SK-N-SH (cell line): ENCODE measurements at regions not wholly inside any gene's neighbourhood (a gene's known extent, or its start where the extent isn't known, plus 50 kb on each side); places are given as distances from the start of the nearest gene placed in this dataset.

Experiments
- CTCF ChIA-PET: fragments of 300-600, 350-600 bp; formaldehyde crosslinking; extraction: SDS; loops from one replicate; lab custom pipeline; 2021; lab: Yijun Ruan, JAX
- POLR2A ChIA-PET: fragments of 350-600 bp; sonication (Branson Sonifier 250); formaldehyde crosslinking; extraction: SDS; loops from one replicate; lab custom pipeline; 2020; ENCODE audit warnings: antibody characterized with exemption, inconsistent platforms; lab: Yijun Ruan, JAX
- DNase-seq: peaks from one replicate; pipeline ENCODE4 v3.0.0; 2012
- H2AFZ ChIP-seq: fragments of 200-600 bp; sonication (generic); 2 replicates; pipeline ENCODE4 v1.8.1; 2016; ENCODE audit warnings: antibody characterized with exemption, mild to moderate bottlenecking, low read depth
- H3F3A ChIP-seq: fragments of 200-600 bp; sonication (generic); replicated peaks from 2 replicates; pipeline ENCODE3; 2016; ENCODE audit warnings: antibody characterized with exemption, mild to moderate bottlenecking; ENCODE audit not compliant: insufficient read depth
- H3K27ac ChIP-seq, 2 experiments: fragments of 200-500 bp in 1 of 2; fragments of 200-600 bp in 1 of 2; sonication (Bioruptor generic) in 1 of 2; sonication (generic), shearing (Covaris generic) in 1 of 2; 2 replicates each; pipeline versions ENCODE4 v1.5.1 to v1.6.1; 2014 to 2016; ENCODE audit warnings: low read depth in 2 of 2, inconsistent platforms in 1 of 2, low read length in 1 of 2, mild to moderate bottlenecking in 1 of 2, mixed read lengths in 1 of 2
- H3K27me3 ChIP-seq: fragments of 200-600 bp; sonication (generic), shearing (Covaris generic); 2 replicates; pipeline ENCODE4 v1.6.1; 2016; ENCODE audit warnings: mixed run types; ENCODE audit not compliant: insufficient read depth
- H3K36me3 ChIP-seq, 2 experiments: fragments of 200-500 bp in 1 of 2; fragments of 200-600 bp in 1 of 2; sonication (Bioruptor generic) in 1 of 2; sonication (generic) in 1 of 2; replicated peaks in 1 of 2; 2 replicates each; pipeline versions ENCODE3 to v1.5.1; 2014 to 2016; ENCODE audit warnings: low read length in 1 of 2, mild to moderate bottlenecking in 1 of 2; ENCODE audit not compliant: insufficient read depth in 2 of 2, control insufficient read depth in 1 of 2
- H3K4me1 ChIP-seq, 2 experiments: fragments of 200-500 bp in 1 of 2; fragments of 200-600 bp in 1 of 2; sonication (Bioruptor generic) in 1 of 2; sonication (generic), shearing (Covaris generic) in 1 of 2; 2 replicates each; pipeline versions ENCODE4 v1.5.1 to v1.6.1; 2014 to 2016; ENCODE audit warnings: low read depth in 1 of 2, low read length in 1 of 2, mixed run types in 1 of 2; ENCODE audit not compliant: insufficient read depth in 2 of 2, control insufficient read depth in 1 of 2
- H3K4me2 ChIP-seq: fragments of 200-600 bp; sonication (generic), shearing (Covaris generic); 2 replicates; pipeline ENCODE4 v1.6.1; 2017; ENCODE audit warnings: mixed run types
- H3K4me3 ChIP-seq, 2 experiments: fragments of 200-500 bp in 1 of 2; fragments of 200-600 bp in 1 of 2; sonication (Bioruptor generic) in 1 of 2; sonication (generic), shearing (Covaris generic) in 1 of 2; 2 replicates each; pipeline versions ENCODE4 v1.5.1 to v1.8.1; 2014 to 2016; ENCODE audit warnings: low read depth in 2 of 2, inconsistent platforms in 1 of 2, low read length in 1 of 2, mild to moderate bottlenecking in 1 of 2, mixed read lengths in 1 of 2, moderate library complexity in 1 of 2
- H3K79me2 ChIP-seq: fragments of 200-600 bp; sonication (generic); 2 replicates; pipeline ENCODE4 v1.8.1; 2017; ENCODE audit warnings: mild to moderate bottlenecking; ENCODE audit not compliant: insufficient read depth
- H3K9ac ChIP-seq: fragments of 200-600 bp; sonication (generic); 2 replicates; pipeline ENCODE4 v1.6.1; 2017; ENCODE audit warnings: mixed run types
- H3K9me2 ChIP-seq: fragments of 200-600 bp; sonication (generic); 2 replicates; pipeline ENCODE4 v1.6.1; 2017; ENCODE audit warnings: mixed run types
- H3K9me3 ChIP-seq: fragments of 200-600 bp; sonication (generic); 2 replicates; pipeline ENCODE4 v1.6.1; 2017; ENCODE audit warnings: mixed run types, mild to moderate bottlenecking, moderate library complexity
- H4K20me1 ChIP-seq: fragments of 200-600 bp; sonication (generic); 2 replicates; pipeline ENCODE4 v1.6.1; 2017; ENCODE audit warnings: mild to moderate bottlenecking, mixed run types; ENCODE audit not compliant: insufficient read depth
- CTCF ChIP-seq: fragments of 200-600 bp; sonication (generic); IDR thresholded peaks from 2 replicates; pipeline ENCODE4 v1.6.1; 2017; ENCODE audit warnings: antibody characterized with exemption, mild to moderate bottlenecking, moderate library complexity
- ELF1 ChIP-seq: IDR thresholded peaks from 2 replicates; pipeline ENCODE4 v1.4.0; 2012
- FOSL2 ChIP-seq: IDR thresholded peaks from 2 replicates; pipeline ENCODE4 v1.4.0; 2012; ENCODE audit warnings: low read depth, mild to moderate bottlenecking, moderate library complexity, borderline replicate concordance
- FOXJ3 ChIP-seq: sonication (generic); formaldehyde crosslinking; IDR thresholded peaks from 2 replicates; pipeline ENCODE4 v1.5.1; 2020; ENCODE audit warnings: mild to moderate bottlenecking, missing genetic modification reagents
- FOXM1 ChIP-seq: IDR thresholded peaks from 2 replicates; pipeline ENCODE4 v1.4.0; 2012; ENCODE audit warnings: low read depth, mild to moderate bottlenecking
- GATA2 ChIP-seq: sonication (generic); formaldehyde crosslinking; IDR thresholded peaks from 2 replicates; pipeline ENCODE4 v1.5.0; 2020; ENCODE audit warnings: mild to moderate bottlenecking, missing genetic modification reagents
- IRF3 ChIP-seq: fragments of 150-350 bp; IDR thresholded peaks from 2 replicates; pipeline ENCODE4 v1.6.1; 2016; ENCODE audit warnings: mild to moderate bottlenecking, low read depth, low read length
- JUND ChIP-seq: IDR thresholded peaks from 2 replicates; pipeline ENCODE4 v1.4.0; 2012
- MEF2A ChIP-seq: IDR thresholded peaks from 2 replicates; pipeline ENCODE4 v1.4.0; 2012; ENCODE audit warnings: low read depth, borderline replicate concordance
- MXI1 ChIP-seq: IDR thresholded peaks from 2 replicates; pipeline ENCODE4 v1.6.1; 2012; ENCODE audit warnings: mild to moderate bottlenecking, low read depth, low read length, improper control_type of control experiment
- REST ChIP-seq: IDR thresholded peaks from 2 replicates; pipeline ENCODE4 v1.6.1; 2012; ENCODE audit warnings: mild to moderate bottlenecking, low read depth, low read length, moderate library complexity
- RFX5 ChIP-seq: IDR thresholded peaks from 2 replicates; pipeline ENCODE4 v1.6.1; 2012; ENCODE audit warnings: mild to moderate bottlenecking, improper control_type of control experiment, low read length
- TCF12 ChIP-seq: IDR thresholded peaks from 2 replicates; pipeline ENCODE4 v1.4.0; 2012
- USF2 ChIP-seq: fragments of 150-350 bp; IDR thresholded peaks from 2 replicates; pipeline ENCODE4 v1.6.1; 2017; ENCODE audit warnings: antibody characterized with exemption, low read length, low read depth, borderline replicate concordance
- YY1 ChIP-seq: IDR thresholded peaks from 2 replicates; pipeline ENCODE4 v1.4.0; 2012; ENCODE audit warnings: low read depth, mild to moderate bottlenecking
- WGBS: methylation state at CpG from one replicate; pipeline ENCODE4 v1.1.6; 2017; ENCODE audit warnings: low lambda C conversion rate; 5-methylcytosine and 5-hydroxymethylcytosine counted together

GRCh38 chr11:33952805-33953204 lies 60.9 kb upstream of the LMO2 start:
- WGBS, result 56% methylated on average over 5 of the region's 5 CpGs

GRCh38 chr11:33949252-33949913 lies 57.5 kb upstream of the LMO2 start:
- Histone ChIP-seq H3K79me2 (no peaks in the 10 kb centered on the region), H3F3A (no peaks in the 10 kb centered on the region), H3K4me2 (no peak overlapping the region), H3K9ac (no peak overlapping the region), H3K9me3 (no peaks in the 10 kb centered on the region), H3K27me3 (no peaks in the 10 kb centered on the region; the same call in 1 of the 2 replicates), H2AFZ (no peak overlapping the region), H3K9me2 (no peaks in the 10 kb centered on the region), H3K4me1 (peaks cover 0 to 15% of the 10 kb centered on the region in 2 experiments; a peak in 2 of 4 replicates), H3K27ac (no peak overlapping the region), H3K36me3 (no peaks in the 10 kb centered on the region), H4K20me1 (no peaks in the 10 kb centered on the region), H3K4me3 (no peak overlapping the region)
- DNase-seq, result no peak
- WGBS, result 70% methylated on average over 7 of the region's 8 CpGs
- CTCF ChIA-PET, result no interaction called here
- no peak for TF ChIP-seq GATA2
- no peak for TF ChIP-seq REST
- TF ChIP-seq ELF1, result no peak
- TF ChIP-seq FOSL2, result no peak
- TF ChIP-seq TCF12, result no peak
- no peak for TF ChIP-seq RFX5
- no peak for TF ChIP-seq YY1
- no peak for TF ChIP-seq USF2
- TF ChIP-seq MEF2A, result no peak
- POLR2A ChIA-PET, result no interaction called here

More at GRCh38 chr11:33952805-33953204, 60.9 kb upstream of the LMO2 start:
- no peak overlapping the region for H3K27ac ChIP-seq
- H3K4me3 ChIP-seq, result no peak overlapping the region
- H3K9me3 ChIP-seq, result no peaks in the 10 kb centered on the region
- H3K79me2 ChIP-seq, result no peaks in the 10 kb centered on the region
- no peaks in the 10 kb centered on the region for H4K20me1 ChIP-seq
- H3K4me1 ChIP-seq, result peaks cover 0 to 15% of the 10 kb centered on the region in 2 experiments; a peak in 2 of 4 replicates
- ChIA-PET CTCF (interaction anchor here (1.4 to 1.7 kb wide), 2 partner anchors 18 to 35 kb away, joined by 4 to 6 read pairs; no protein-coding TSS in a partner anchor), POLR2A (no interaction called here)
- no peak overlapping the region for H2AFZ ChIP-seq
- H3K9ac ChIP-seq, result no peak overlapping the region
- TF ChIP-seq CTCF (no peak), FOXM1 (no peak), ELF1 (no peak), MXI1 (no peak), JUND (no peak), IRF3 (no peak), FOXJ3 (CRISPR knock-in tag) (no peak)
- no peaks in the 10 kb centered on the region for H3K36me3 ChIP-seq
- no peaks in the 10 kb centered on the region for H3K9me2 ChIP-seq
- H3F3A ChIP-seq, result no peaks in the 10 kb centered on the region
- no peak overlapping the region for H3K4me2 ChIP-seq
- DNase-seq, result no peak
- no peaks in the 10 kb centered on the region; the same call in 1 of the 2 replicates for H3K27me3 ChIP-seq
